Vagina (tissue), 2 donors: ENCODE measurements at regions not wholly inside any gene's neighbourhood (a gene's known extent, or its start where the extent isn't known, plus 50 kb on each side); places are given as distances from the start of the nearest gene placed in this dataset.
"Not testable (repeated sequence)": the region's sequence is repeated elsewhere in the genome, so short reads cannot be mapped to it uniquely, and the experiment has no call there.

Experiments
- DNase-seq, 2 donors: peaks; one replicate each; pipeline ENCODE4 v3.0.0-alpha.2; 2017; ENCODE audit errors: extremely low spot score in 2 of 2
- H3K27ac ChIP-seq: fragments of 200-600 bp; sonication (generic); one replicate; pipeline ENCODE4 v1.5.1; 2019
- H3K27me3 ChIP-seq: fragments of 200-600 bp; sonication (generic); one replicate; pipeline ENCODE4 v1.5.1; 2019
- H3K36me3 ChIP-seq, 2 donors: fragments of 200-600 bp; sonication (generic); one replicate each; pipeline ENCODE4 v1.5.1; 2017 to 2019
- H3K4me1 ChIP-seq: fragments of 200-600 bp; sonication (generic); one replicate; pipeline ENCODE4 v1.5.1; 2019
- H3K4me3 ChIP-seq, 2 donors: fragments of 200-600 bp; sonication (generic); 1 replicate in 1 of 2; 2 replicates in 1 of 2; pipeline ENCODE4 v1.5.1; 2016 to 2019
- H3K9me3 ChIP-seq: fragments of 200-600 bp; sonication (generic); one replicate; pipeline ENCODE4 v1.5.1; 2019
- POLR2A ChIP-seq, 2 donors: fragments of 450-650 bp; IDR thresholded peaks; one replicate each; pipeline ENCODE4 v1.6.1; 2017; ENCODE audit warnings: antibody characterized with exemption in 2 of 2, mild to moderate bottlenecking in 2 of 2, moderate library complexity in 2 of 2
- POLR2AphosphoS5 ChIP-seq, 2 donors: sonication (generic); formaldehyde crosslinking; IDR thresholded peaks; one replicate each; pipeline ENCODE4 v1.9.0; 2017; ENCODE audit warnings: antibody characterized with exemption in 2 of 2, mild to moderate bottlenecking in 2 of 2, low read depth in 1 of 2; ENCODE audit not compliant: insufficient read depth in 1 of 2
- intact Hi-C: fragments of 100-400 bp; cut with DNase I; formaldehyde crosslinking; loops from one replicate; pipeline ENCODE4 v1.15.1; 2023
- TF ChIP-seq, protein P1 (sequence below), 3 experiments: fragments of 450-650 bp in 2 of 3; fragments of 200-600 bp in 1 of 3; sonication (generic) in 1 of 3; IDR thresholded peaks; one replicate each; pipeline ENCODE4 v1.5.1; 2017 to 2019; ENCODE audit warnings: antibody characterized with exemption in 3 of 3, mild to moderate bottlenecking in 2 of 3, moderate library complexity in 2 of 3

- no peak overlapping the region for H3K4me3 ChIP-seq
- no peaks in the 10 kb centered on the region for H3K27me3 ChIP-seq
- TF ChIP-seq POLR2A (IDR thresholded peaks at IDR 0.05) (no peak), POLR2AphosphoS5 (IDR thresholded peaks at IDR 0.05; ENCODE audit: insufficient read depth in 1 of 2, low read depth in 1 of 2) (peak in 1 of 2 donors; percentile 34)
- intact Hi-C loops = no loop called here
- no peak overlapping the region for H3K27ac ChIP-seq
- H3K36me3 ChIP-seq = no peaks in the 10 kb centered on the region
- no peaks in the 10 kb centered on the region for H3K9me3 ChIP-seq
- peaks cover 13% of the 10 kb centered on the region for H3K4me1 ChIP-seq
- no peak for DNase-seq
These were observed 146.4 kb upstream of the MAP3K1 start for GRCh38 chr5:56668996-56669395.

- H3K27me3 ChIP-seq = no peaks in the 10 kb centered on the region
- H3K4me1 ChIP-seq = peaks cover 13% of the 10 kb centered on the region
- intact Hi-C loops = no loop called here
- H3K4me3 ChIP-seq = no peak overlapping the region
- no peaks in the 10 kb centered on the region for H3K9me3 ChIP-seq
- H3K36me3 ChIP-seq = no peaks in the 10 kb centered on the region
- no peak overlapping the region for H3K27ac ChIP-seq
- DNase-seq = no peak
- no peak for TF ChIP-seq POLR2AphosphoS5 (IDR thresholded peaks at IDR 0.05; ENCODE audit: insufficient read depth in 1 of 2, low read depth in 1 of 2)
- TF ChIP-seq, protein P1, sequence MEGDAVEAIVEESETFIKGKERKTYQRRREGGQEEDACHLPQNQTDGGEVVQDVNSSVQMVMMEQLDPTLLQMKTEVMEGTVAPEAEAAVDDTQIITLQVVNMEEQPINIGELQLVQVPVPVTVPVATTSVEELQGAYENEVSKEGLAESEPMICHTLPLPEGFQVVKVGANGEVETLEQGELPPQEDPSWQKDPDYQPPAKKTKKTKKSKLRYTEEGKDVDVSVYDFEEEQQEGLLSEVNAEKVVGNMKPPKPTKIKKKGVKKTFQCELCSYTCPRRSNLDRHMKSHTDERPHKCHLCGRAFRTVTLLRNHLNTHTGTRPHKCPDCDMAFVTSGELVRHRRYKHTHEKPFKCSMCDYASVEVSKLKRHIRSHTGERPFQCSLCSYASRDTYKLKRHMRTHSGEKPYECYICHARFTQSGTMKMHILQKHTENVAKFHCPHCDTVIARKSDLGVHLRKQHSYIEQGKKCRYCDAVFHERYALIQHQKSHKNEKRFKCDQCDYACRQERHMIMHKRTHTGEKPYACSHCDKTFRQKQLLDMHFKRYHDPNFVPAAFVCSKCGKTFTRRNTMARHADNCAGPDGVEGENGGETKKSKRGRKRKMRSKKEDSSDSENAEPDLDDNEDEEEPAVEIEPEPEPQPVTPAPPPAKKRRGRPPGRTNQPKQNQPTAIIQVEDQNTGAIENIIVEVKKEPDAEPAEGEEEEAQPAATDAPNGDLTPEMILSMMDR (IDR thresholded peaks at IDR 0.05) = no peak
- no peak for TF ChIP-seq POLR2A (IDR thresholded peaks at IDR 0.05)
These were observed 147.7 kb upstream of the MAP3K1 start for GRCh38 chr5:56667692-56668091.

DNA sequence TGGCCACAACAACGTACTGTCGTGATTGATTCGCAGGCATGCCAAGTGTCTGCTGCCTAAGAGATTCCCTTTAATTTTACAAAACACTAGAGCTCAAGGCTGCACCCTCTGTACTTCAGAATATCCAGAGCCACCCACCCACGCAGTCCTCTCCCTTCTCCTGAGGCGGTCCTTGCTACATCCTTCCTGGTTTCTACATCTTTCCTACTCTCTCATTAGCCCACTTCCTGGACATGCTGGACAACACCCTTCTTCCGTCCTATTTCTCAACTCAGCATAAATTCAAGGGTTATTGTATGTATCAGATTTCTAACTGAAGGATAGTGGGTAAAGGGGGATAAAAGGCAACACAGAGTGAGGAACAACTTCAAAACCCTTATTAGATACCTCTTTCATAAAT lies 148.4 kb upstream of the MAP3K1 start:
- no peak for DNase-seq
- no peak for TF ChIP-seq POLR2AphosphoS5 (IDR thresholded peaks at IDR 0.05; ENCODE audit: insufficient read depth in 1 of 2, low read depth in 1 of 2)
- TF ChIP-seq, protein P1 (IDR thresholded peaks at IDR 0.05) = no peak
- TF ChIP-seq POLR2A (IDR thresholded peaks at IDR 0.05) = no peak

GRCh38 chr5:56665117-56665516 lies 150.2 kb upstream of the MAP3K1 start:
- H3K4me1 ChIP-seq, DNase-seq, H3K9me3 ChIP-seq, intact Hi-C loops, H3K36me3 ChIP-seq, H3K4me3 ChIP-seq, H3K27ac ChIP-seq, H3K27me3 ChIP-seq: not testable (repeated sequence)

More for the DNA sequence above, 148.4 kb upstream of the MAP3K1 start:
- intact Hi-C loops = no loop called here
- Histone ChIP-seq H3K4me3 (no peak overlapping the region), H3K27me3 (no peaks in the 10 kb centered on the region), H3K9me3 (no peaks in the 10 kb centered on the region), H3K4me1 (peaks cover 13% of the 10 kb centered on the region), H3K27ac (no peak overlapping the region), H3K36me3 (no peaks in the 10 kb centered on the region)

GRCh38 chr5:56664025-56664424 lies 151.3 kb upstream of the MAP3K1 start:
- no peaks in the 10 kb centered on the region for H3K4me1 ChIP-seq
- no peak overlapping the region for H3K27ac ChIP-seq
- TF ChIP-seq, protein P1 (IDR thresholded peaks at IDR 0.05) = no peak
- TF ChIP-seq POLR2A (IDR thresholded peaks at IDR 0.05) = no peak
- no peak for TF ChIP-seq POLR2AphosphoS5 (IDR thresholded peaks at IDR 0.05; ENCODE audit: insufficient read depth in 1 of 2, low read depth in 1 of 2)
- H3K4me3 ChIP-seq = no peak overlapping the region
- intact Hi-C loops = no loop called here
- no peaks in the 10 kb centered on the region for H3K27me3 ChIP-seq
- no peaks in the 10 kb centered on the region for H3K9me3 ChIP-seq
- DNase-seq = no peak
- no peaks in the 10 kb centered on the region for H3K36me3 ChIP-seq

DNA sequence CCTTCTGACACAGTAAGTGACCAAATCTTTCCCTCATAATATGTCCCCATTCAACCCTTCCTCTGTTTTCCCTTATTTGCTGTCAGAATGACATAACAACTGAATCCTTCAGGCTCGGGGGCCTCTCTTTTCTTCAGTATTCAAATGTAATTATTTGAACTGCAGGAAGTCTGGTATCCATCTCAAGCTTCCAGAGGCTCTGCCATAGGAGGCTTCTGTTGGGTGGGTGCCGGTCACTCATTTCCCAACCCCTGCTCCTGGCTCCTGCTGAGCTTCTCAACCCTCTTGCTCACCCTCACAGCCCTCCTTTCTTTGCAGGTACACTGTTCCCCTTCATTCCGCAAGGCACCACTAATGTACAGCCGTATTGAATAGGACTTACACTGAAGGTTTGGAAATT lies 151.8 kb upstream of the MAP3K1 start:
- Histone ChIP-seq H3K27me3 (no peaks in the 10 kb centered on the region), H3K9me3 (no peaks in the 10 kb centered on the region), H3K4me3 (no peak overlapping the region), H3K4me1 (no peaks in the 10 kb centered on the region), H3K27ac (no peak overlapping the region), H3K36me3 (no peaks in the 10 kb centered on the region)
- no peak for DNase-seq
- intact Hi-C loops = no loop called here
- TF ChIP-seq, protein P1 (IDR thresholded peaks at IDR 0.05) = no peak
- TF ChIP-seq POLR2AphosphoS5 (IDR thresholded peaks at IDR 0.05; ENCODE audit: insufficient read depth in 1 of 2, low read depth in 1 of 2) (no peak), POLR2A (IDR thresholded peaks at IDR 0.05) (no peak)
